ENCODE measurements at regions not wholly inside any gene's neighbourhood (a gene's known extent, or its start where the extent isn't known, plus 50 kb on each side); places are given as distances from the start of the nearest gene placed in this dataset.

DNA sequence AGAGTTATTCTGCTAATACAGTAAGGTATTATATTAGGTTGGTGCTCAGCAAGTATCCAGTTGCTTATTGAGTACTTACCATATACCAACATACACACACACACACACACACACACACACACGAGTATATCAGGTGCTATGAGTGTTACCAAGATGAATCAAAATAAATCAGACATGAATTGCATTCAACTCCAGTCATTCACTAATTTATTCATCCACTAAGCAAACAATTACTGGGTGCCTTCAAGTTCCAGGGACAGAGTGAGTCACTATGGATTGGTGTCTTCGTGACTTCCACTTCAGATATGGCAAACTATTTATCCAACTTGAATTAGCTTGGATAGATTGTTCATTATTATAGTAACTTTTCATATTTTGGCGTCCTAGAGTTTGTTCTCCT, 140.7 kb upstream of the SLC44A1 start:
- no peak for TF ChIP-seq SETDB1 (IDR thresholded peaks at IDR 0.05; ENCODE audit: insufficient read length, low read length)
- no peak for TF ChIP-seq ZBTB48 (tag by site-specific recombination; IDR thresholded peaks at IDR 0.05)
- TF ChIP-seq KLF10 (tag by site-specific recombination; IDR thresholded peaks at IDR 0.05): no peak
- TF ChIP-seq, protein P1, sequence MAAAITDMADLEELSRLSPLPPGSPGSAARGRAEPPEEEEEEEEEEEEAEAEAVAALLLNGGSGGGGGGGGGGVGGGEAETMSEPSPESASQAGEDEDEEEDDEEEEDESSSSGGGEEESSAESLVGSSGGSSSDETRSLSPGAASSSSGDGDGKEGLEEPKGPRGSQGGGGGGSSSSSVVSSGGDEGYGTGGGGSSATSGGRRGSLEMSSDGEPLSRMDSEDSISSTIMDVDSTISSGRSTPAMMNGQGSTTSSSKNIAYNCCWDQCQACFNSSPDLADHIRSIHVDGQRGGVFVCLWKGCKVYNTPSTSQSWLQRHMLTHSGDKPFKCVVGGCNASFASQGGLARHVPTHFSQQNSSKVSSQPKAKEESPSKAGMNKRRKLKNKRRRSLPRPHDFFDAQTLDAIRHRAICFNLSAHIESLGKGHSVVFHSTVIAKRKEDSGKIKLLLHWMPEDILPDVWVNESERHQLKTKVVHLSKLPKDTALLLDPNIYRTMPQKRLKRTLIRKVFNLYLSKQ (tag by site-specific recombination; IDR thresholded peaks at IDR 0.05; ENCODE audit: borderline replicate concordance): no peak
- no peak for TF ChIP-seq HOXC10 (CRISPR knock-in tag; IDR thresholded peaks at IDR 0.05)
- no peak for TF ChIP-seq GLIS1 (tag by site-specific recombination; IDR thresholded peaks at IDR 0.05)

DNA sequence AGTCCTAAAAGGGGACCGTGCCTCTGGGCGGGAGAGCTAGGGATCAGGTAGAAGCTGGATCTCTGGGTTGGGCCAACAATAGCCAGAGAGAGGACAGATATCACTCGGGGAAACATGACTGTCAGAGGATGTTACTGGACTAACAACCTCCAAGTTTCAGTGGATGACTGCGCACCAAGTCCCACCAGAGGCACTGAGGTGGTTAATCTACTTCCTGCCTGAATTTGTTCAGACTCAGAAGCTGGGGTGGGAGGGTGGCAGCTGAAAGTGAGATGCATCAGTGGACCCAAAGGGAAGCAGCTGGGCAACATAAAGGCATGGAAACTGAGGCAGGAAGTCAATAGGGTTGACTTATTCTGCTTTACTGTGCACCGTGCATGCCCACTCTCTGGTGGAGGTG, 130.1 kb upstream of the SLC44A1 start:
- CTCF ChIA-PET: interaction anchor here (0.7 kb wide), 1 partner anchor 52 kb away, joined by 3 read pairs; no protein-coding TSS in a partner anchor
- no peak overlapping the region for H3K27ac ChIP-seq (ENCODE audit: extremely low read depth, low read depth, low read length)
- H3K4me3 ChIP-seq (ENCODE audit: low read depth, low read length): no peak overlapping the region
- no peaks in the 10 kb centered on the region for H3K36me3 ChIP-seq (ENCODE audit: control insufficient read depth in 2 of 2, insufficient read depth in 1 of 2, low read length in 2 of 2)
- no peaks in the 10 kb centered on the region for H3K4me1 ChIP-seq (ENCODE audit: control insufficient read depth, insufficient read depth, low read length)
- POLR2A ChIA-PET: no interaction called here
- no peak for TF ChIP-seq ZNF184 (tag by site-specific recombination; IDR thresholded peaks at IDR 0.05)
- TF ChIP-seq, protein P2, sequence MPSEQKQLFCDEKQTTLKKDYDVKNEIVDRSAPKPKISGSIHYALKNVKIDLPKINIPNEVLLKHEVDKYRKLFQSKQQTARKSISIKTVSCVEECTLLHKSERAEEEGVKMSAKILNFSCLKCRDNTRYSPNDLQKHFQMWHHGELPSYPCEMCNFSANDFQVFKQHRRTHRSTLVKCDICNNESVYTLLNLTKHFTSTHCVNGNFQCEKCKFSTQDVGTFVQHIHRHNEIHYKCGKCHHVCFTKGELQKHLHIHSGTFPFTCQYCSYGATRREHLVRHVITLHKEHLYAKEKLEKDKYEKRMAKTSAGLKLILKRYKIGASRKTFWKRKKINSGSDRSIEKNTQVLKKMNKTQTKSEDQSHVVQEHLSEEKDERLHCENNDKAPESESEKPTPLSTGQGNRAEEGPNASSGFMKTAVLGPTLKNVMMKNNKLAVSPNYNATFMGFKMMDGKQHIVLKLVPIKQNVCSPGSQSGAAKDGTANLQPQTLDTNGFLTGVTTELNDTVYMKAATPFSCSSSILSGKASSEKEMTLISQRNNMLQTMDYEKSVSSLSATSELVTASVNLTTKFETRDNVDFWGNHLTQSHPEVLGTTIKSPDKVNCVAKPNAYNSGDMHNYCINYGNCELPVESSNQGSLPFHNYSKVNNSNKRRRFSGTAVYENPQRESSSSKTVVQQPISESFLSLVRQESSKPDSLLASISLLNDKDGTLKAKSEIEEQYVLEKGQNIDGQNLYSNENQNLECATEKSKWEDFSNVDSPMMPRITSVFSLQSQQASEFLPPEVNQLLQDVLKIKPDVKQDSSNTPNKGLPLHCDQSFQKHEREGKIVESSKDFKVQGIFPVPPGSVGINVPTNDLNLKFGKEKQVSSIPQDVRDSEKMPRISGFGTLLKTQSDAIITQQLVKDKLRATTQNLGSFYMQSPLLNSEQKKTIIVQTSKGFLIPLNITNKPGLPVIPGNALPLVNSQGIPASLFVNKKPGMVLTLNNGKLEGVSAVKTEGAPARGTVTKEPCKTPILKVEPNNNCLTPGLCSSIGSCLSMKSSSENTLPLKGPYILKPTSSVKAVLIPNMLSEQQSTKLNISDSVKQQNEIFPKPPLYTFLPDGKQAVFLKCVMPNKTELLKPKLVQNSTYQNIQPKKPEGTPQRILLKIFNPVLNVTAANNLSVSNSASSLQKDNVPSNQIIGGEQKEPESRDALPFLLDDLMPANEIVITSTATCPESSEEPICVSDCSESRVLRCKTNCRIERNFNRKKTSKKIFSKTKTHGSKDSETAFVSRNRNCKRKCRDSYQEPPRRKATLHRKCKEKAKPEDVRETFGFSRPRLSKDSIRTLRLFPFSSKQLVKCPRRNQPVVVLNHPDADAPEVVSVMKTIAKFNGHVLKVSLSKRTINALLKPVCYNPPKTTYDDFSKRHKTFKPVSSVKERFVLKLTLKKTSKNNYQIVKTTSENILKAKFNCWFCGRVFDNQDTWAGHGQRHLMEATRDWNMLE (tag by site-specific recombination; conservative IDR thresholded peaks at IDR 0.05; ENCODE audit: low read depth): no peak
- TF ChIP-seq ZNF146 (tag by site-specific recombination; IDR thresholded peaks at IDR 0.05): no peak
- no peak for TF ChIP-seq YY2 (tag by site-specific recombination; IDR thresholded peaks at IDR 0.05)
- TF ChIP-seq GLIS2 (tag by site-specific recombination; IDR thresholded peaks at IDR 0.05): no peak
- TF ChIP-seq, protein P3, sequence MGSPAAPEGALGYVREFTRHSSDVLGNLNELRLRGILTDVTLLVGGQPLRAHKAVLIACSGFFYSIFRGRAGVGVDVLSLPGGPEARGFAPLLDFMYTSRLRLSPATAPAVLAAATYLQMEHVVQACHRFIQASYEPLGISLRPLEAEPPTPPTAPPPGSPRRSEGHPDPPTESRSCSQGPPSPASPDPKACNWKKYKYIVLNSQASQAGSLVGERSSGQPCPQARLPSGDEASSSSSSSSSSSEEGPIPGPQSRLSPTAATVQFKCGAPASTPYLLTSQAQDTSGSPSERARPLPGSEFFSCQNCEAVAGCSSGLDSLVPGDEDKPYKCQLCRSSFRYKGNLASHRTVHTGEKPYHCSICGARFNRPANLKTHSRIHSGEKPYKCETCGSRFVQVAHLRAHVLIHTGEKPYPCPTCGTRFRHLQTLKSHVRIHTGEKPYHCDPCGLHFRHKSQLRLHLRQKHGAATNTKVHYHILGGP (tag by site-specific recombination; IDR thresholded peaks at IDR 0.05): no peak
- TF ChIP-seq ZNF214 (tag by site-specific recombination; IDR thresholded peaks at IDR 0.05; ENCODE audit: borderline replicate concordance): no peak
- no peak for TF ChIP-seq ZNF561 (tag by site-specific recombination; IDR thresholded peaks at IDR 0.05; ENCODE audit: borderline replicate concordance)
- no peak for TF ChIP-seq ZNF211 (tag by site-specific recombination; IDR thresholded peaks at IDR 0.05; ENCODE audit: low read depth)
- TF ChIP-seq ZNF239 (tag by site-specific recombination; IDR thresholded peaks at IDR 0.05): no peak
- TF ChIP-seq ZNF133 (tag by site-specific recombination; IDR thresholded peaks at IDR 0.05): no peak
- TF ChIP-seq ZNF221 (tag by site-specific recombination; IDR thresholded peaks at IDR 0.05; ENCODE audit: borderline replicate concordance): no peak
- TF ChIP-seq ZNF138 (tag by site-specific recombination; IDR thresholded peaks at IDR 0.05; ENCODE audit: borderline replicate concordance): no peak
- no peak for TF ChIP-seq HOXC10 (CRISPR knock-in tag; IDR thresholded peaks at IDR 0.05)
- no peak for TF ChIP-seq ZNF830 (tag by site-specific recombination; IDR thresholded peaks at IDR 0.05; ENCODE audit: low read depth)
- TF ChIP-seq ZNF791 (tag by site-specific recombination; IDR thresholded peaks at IDR 0.05): no peak
- TF ChIP-seq TRIM28 (IDR thresholded peaks at IDR 0.05; ENCODE audit: borderline replicate concordance, low read length): no peak
- no peak for TF ChIP-seq ZNF670 (tag by site-specific recombination; IDR thresholded peaks at IDR 0.05; ENCODE audit: low read depth)
- H3K9me3 ChIP-seq (ENCODE audit: control insufficient read depth, insufficient read depth, low read depth, low read length): no peaks in the 10 kb centered on the region

More for the DNA sequence above, 140.7 kb upstream of the SLC44A1 start:
- Histone ChIP-seq H3K4me3 (ENCODE audit: low read depth, low read length) (no peak overlapping the region), H3K9me3 (ENCODE audit: control insufficient read depth, insufficient read depth, low read depth, low read length) (no peaks in the 10 kb centered on the region), H3K36me3 (ENCODE audit: control insufficient read depth in 2 of 2, insufficient read depth in 1 of 2, low read length in 2 of 2) (no peaks in the 10 kb centered on the region), H3K4me1 (ENCODE audit: control insufficient read depth, insufficient read depth, low read length) (no peaks in the 10 kb centered on the region), H3K27ac (ENCODE audit: extremely low read depth, low read depth, low read length) (no peak overlapping the region)
- ChIA-PET CTCF (no interaction called here), POLR2A (no interaction called here)
